Panc1 (cell line): ENCODE measurements at regions not wholly inside any gene's neighbourhood (a gene's known extent, or its start where the extent isn't known, plus 50 kb on each side); places are given as distances from the start of the nearest gene placed in this dataset.

Source experiments
- ATAC-seq: fragments of 200-7000 bp; cut with Tn5 transposase; 2 replicates; pipeline ENCODE4 v1.9.1; 2020; ENCODE audit warnings: mild to moderate bottlenecking, moderate library complexity
- BruUV-seq: library from RNA; stranded (reverse); fragments of 400-500 nt; replicated peaks from 2 replicates; lab custom pipeline; 2021; lab: Mats Ljungman, UMichigan
- CTCF ChIA-PET: fragments of 300-600 bp; sonication (Branson Sonifier 250); formaldehyde crosslinking; loops from one replicate; lab custom pipeline; 2022; ENCODE audit warnings: antibody characterized with exemption; lab: Charles Lee
- POLR2A ChIA-PET: fragments of 300-600 bp; sonication (Branson Sonifier 250); formaldehyde crosslinking; loops from one replicate; lab custom pipeline; 2022; ENCODE audit warnings: antibody characterized with exemption; lab: Charles Lee
- DNase-seq: peaks from one replicate; pipeline ENCODE4 v3.0.0-alpha.2; 2010; ENCODE audit warnings: low read depth, low spot score
- H3K27ac ChIP-seq: 2 replicates; pipeline ENCODE4 v1.5.1; 2011; ENCODE audit warnings: mild to moderate bottlenecking, low read length, inconsistent platforms
- H3K27me3 ChIP-seq: fragments of 200-500 bp; sonication (Bioruptor generic); 2 replicates; pipeline ENCODE4 v1.6.0; 2014; ENCODE audit warnings: low read length, inconsistent platforms; ENCODE audit not compliant: control insufficient read depth, insufficient read depth
- H3K36me3 ChIP-seq: fragments of 200-500 bp; sonication (Bioruptor generic); 2 replicates; pipeline ENCODE4 v1.5.1; 2014; ENCODE audit warnings: inconsistent platforms, mild to moderate bottlenecking, low read length, moderate library complexity; ENCODE audit not compliant: control insufficient read depth, insufficient read depth
- H3K4me1 ChIP-seq: 2 replicates; pipeline ENCODE4 v1.5.1; 2011; ENCODE audit warnings: inconsistent platforms, mild to moderate bottlenecking, low read length, moderate library complexity; ENCODE audit not compliant: control insufficient read depth, insufficient read depth
- H3K4me3 ChIP-seq, 2 experiments: 2 replicates each; pipeline ENCODE4 v1.5.1; 2011 to 2012; ENCODE audit warnings: low read depth in 2 of 2, low read length in 2 of 2, mild to moderate bottlenecking in 2 of 2, inconsistent platforms in 1 of 2, moderate library complexity in 1 of 2
- H3K9me3 ChIP-seq: fragments of 200-500 bp; sonication (Bioruptor generic); 2 replicates; pipeline ENCODE4 v1.5.1; 2014; ENCODE audit warnings: low read depth, mild to moderate bottlenecking, inconsistent platforms, low read length, moderate library complexity; ENCODE audit not compliant: control insufficient read depth, insufficient read depth
- POLR2AphosphoS5 ChIP-seq: IDR thresholded peaks from 2 replicates; pipeline ENCODE4 v1.6.1; 2012; ENCODE audit warnings: mild to moderate bottlenecking, low read depth, low read length, moderate library complexity
- SIN3A ChIP-seq: IDR thresholded peaks from 2 replicates; pipeline ENCODE4 v1.6.1; 2012; ENCODE audit warnings: low read depth, mild to moderate bottlenecking, low read length, moderate library complexity, borderline replicate concordance; ENCODE audit not compliant: insufficient read depth
- TCF7L2 ChIP-seq: IDR thresholded peaks from 2 replicates; pipeline ENCODE4 v1.6.1; 2011; ENCODE audit warnings: mild to moderate bottlenecking, low read depth, low read length, inconsistent platforms
- in situ Hi-C: cut with HindIII; loops from 2 replicates; pipeline ENCODE4 v1.10.0; 2016; ENCODE audit warnings: low sequenced_read_pairs, low pct_unique_long_range_greater_than_20kb
- intact Hi-C: fragments of 100-400 bp; cut with micrococcal nuclease; formaldehyde crosslinking; loops from one replicate; pipeline ENCODE4 v1.10.0; 2022; ENCODE audit not compliant: unreplicated experiment
- TF ChIP-seq, protein P1 (sequence below), 2 experiments: IDR thresholded peaks; 2 replicates each; pipeline ENCODE4 v1.6.1; 2011 to 2012; ENCODE audit warnings: low read depth in 2 of 2, control low read depth in 1 of 2, low read length in 1 of 2, mild to moderate bottlenecking in 1 of 2, moderate library complexity in 1 of 2; ENCODE audit not compliant: insufficient read depth in 1 of 2
- TF ChIP-seq, protein P2 (sequence below): fragments of 450-650 bp; IDR thresholded peaks from 2 replicates; pipeline ENCODE4 v1.5.1; 2017; ENCODE audit warnings: mild to moderate bottlenecking

DNA sequence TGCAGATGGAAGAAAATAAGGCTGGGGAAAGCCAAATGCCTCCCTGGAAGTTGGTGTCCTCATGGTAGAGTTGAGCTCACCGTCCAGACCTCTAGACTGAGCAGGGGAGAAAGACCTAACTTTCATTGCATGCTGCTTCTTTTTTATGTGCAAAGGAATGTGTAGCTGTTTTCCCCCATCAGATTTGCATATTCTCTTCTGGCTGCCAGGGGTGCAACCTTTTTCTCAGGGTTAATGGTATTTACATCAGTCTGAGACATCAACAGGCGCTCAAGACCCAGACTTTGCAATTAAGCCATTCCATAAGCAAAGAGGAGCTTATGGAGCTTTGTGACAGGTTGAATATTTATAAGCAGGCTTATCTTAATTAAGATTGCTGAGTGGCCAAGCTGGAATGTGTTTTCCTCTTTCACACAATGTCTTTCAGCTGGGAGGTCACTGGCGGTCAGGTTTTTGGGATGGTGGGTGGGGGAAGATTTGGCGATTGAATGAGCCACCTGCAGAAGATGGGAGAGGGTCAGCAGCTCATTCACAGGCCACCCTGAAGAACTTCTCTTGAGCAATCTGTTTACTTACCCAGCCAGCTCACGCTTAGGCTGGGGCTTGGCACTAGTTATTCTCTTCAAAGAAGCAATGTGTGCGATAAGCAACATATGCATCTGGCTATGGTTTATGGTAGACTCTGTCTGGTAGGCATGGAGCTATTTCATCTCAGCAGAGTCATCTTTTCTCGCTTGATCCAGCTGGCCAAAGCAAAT is 88.6 kb downstream of the SCP2D1 start:
- in situ Hi-C loops (no loop called here), intact Hi-C loops (loop anchor here (10.0 kb wide), 1 partner anchor 763 kb away; no protein-coding TSS in a partner anchor)
- ChIA-PET POLR2A (no interaction called here), CTCF (interaction anchor here (0.6 kb wide), 2 partner anchors 270 to 335 kb away, joined by 3 read pairs; no protein-coding TSS in a partner anchor)
- no TSS peak for BruUV-seq
- H3K4me1 ChIP-seq: no peaks in the 10 kb centered on the region
- no peaks in the 10 kb centered on the region for H3K9me3 ChIP-seq
- no peak overlapping the region for H3K27ac ChIP-seq
- ATAC-seq: no peak
- H3K4me3 ChIP-seq: no peak overlapping the region
- H3K36me3 ChIP-seq: no peaks in the 10 kb centered on the region
- TF ChIP-seq, protein P1, sequence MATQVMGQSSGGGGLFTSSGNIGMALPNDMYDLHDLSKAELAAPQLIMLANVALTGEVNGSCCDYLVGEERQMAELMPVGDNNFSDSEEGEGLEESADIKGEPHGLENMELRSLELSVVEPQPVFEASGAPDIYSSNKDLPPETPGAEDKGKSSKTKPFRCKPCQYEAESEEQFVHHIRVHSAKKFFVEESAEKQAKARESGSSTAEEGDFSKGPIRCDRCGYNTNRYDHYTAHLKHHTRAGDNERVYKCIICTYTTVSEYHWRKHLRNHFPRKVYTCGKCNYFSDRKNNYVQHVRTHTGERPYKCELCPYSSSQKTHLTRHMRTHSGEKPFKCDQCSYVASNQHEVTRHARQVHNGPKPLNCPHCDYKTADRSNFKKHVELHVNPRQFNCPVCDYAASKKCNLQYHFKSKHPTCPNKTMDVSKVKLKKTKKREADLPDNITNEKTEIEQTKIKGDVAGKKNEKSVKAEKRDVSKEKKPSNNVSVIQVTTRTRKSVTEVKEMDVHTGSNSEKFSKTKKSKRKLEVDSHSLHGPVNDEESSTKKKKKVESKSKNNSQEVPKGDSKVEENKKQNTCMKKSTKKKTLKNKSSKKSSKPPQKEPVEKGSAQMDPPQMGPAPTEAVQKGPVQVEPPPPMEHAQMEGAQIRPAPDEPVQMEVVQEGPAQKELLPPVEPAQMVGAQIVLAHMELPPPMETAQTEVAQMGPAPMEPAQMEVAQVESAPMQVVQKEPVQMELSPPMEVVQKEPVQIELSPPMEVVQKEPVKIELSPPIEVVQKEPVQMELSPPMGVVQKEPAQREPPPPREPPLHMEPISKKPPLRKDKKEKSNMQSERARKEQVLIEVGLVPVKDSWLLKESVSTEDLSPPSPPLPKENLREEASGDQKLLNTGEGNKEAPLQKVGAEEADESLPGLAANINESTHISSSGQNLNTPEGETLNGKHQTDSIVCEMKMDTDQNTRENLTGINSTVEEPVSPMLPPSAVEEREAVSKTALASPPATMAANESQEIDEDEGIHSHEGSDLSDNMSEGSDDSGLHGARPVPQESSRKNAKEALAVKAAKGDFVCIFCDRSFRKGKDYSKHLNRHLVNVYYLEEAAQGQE (IDR thresholded peaks at IDR 0.05; ENCODE audit: insufficient read depth in 1 of 2, low read depth in 2 of 2, low read length in 1 of 2): no peak
- TF ChIP-seq, protein P2, sequence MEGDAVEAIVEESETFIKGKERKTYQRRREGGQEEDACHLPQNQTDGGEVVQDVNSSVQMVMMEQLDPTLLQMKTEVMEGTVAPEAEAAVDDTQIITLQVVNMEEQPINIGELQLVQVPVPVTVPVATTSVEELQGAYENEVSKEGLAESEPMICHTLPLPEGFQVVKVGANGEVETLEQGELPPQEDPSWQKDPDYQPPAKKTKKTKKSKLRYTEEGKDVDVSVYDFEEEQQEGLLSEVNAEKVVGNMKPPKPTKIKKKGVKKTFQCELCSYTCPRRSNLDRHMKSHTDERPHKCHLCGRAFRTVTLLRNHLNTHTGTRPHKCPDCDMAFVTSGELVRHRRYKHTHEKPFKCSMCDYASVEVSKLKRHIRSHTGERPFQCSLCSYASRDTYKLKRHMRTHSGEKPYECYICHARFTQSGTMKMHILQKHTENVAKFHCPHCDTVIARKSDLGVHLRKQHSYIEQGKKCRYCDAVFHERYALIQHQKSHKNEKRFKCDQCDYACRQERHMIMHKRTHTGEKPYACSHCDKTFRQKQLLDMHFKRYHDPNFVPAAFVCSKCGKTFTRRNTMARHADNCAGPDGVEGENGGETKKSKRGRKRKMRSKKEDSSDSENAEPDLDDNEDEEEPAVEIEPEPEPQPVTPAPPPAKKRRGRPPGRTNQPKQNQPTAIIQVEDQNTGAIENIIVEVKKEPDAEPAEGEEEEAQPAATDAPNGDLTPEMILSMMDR: no peak
- TF ChIP-seq TCF7L2 (no peak), SIN3A (no peak), POLR2AphosphoS5 (no peak)
- no peaks in the 10 kb centered on the region for H3K27me3 ChIP-seq
- DNase-seq: no peak

DNA sequence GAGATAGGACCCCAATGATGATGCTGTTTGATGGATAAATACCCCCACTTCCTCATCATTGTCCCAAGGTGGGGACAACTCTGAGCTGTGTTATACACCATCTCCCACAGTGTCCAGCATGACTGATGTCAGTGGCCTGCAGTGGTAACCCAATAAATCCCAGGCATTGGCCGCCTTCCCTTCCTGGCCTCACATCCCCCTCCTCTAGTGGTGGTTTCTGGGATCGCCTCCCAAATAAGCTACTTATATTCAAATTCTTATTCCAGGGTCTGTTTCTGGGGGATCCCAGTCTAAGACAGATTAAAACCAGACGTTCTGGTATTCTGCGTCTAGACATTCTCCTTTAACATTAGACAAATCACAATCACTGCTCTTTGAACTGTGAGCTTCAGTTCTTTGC is 90.6 kb downstream of the SCP2D1 start:
- CTCF ChIA-PET: no interaction called here
- H3K9me3 ChIP-seq: no peaks in the 10 kb centered on the region
- H3K27me3 ChIP-seq: no peaks in the 10 kb centered on the region
- BruUV-seq: no TSS peak
- no peak for ATAC-seq
- DNase-seq: no peak
- no peaks in the 10 kb centered on the region for H3K4me1 ChIP-seq
- POLR2A ChIA-PET: no interaction called here
- in situ Hi-C loops: no loop called here
- H3K36me3 ChIP-seq: no peaks in the 10 kb centered on the region
- intact Hi-C loops: loop anchor here (10.0 kb wide), 1 partner anchor 761 kb away; no protein-coding TSS in a partner anchor
- H3K27ac ChIP-seq: no peak overlapping the region
- H3K4me3 ChIP-seq: no peak overlapping the region
- TF ChIP-seq SIN3A: no peak
- TF ChIP-seq POLR2AphosphoS5: no peak
- TF ChIP-seq TCF7L2: no peak
- TF ChIP-seq, protein P2: no peak
- TF ChIP-seq, protein P1 (IDR thresholded peaks at IDR 0.05; ENCODE audit: insufficient read depth in 1 of 2, low read depth in 2 of 2, low read length in 1 of 2): no peak
